ENCODE measurements at regions not wholly inside any gene's neighbourhood (a gene's known extent, or its start where the extent isn't known, plus 50 kb on each side); places are given as distances from the start of the nearest gene placed in this dataset.

DNA sequence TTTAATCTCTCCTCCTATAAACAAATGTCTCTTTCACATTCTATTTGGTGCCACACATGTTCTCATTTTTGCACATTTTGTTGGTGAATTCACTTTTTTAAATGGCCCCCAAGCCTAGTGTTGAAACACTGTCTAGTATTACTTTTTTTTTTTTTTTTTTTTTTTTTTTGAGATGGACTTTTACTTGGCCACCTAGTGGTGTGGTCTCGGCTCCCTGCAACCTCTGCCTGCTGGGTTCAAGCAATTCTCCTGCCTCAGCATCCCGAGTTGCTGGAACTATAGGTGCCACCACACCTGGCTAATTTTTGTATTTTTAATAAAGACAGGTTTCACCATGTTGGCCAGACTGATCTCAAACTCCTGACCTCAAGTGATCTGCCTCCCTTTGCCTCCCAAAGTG is 273.8 kb upstream of the SLC14A2 start:
- ChIA-PET SMC1A (ENCODE audit: uncharacterized antibody, unreplicated experiment) (interaction anchor here (0.6 kb wide), 1 partner anchor 24 kb away, joined by 3 read pairs; no protein-coding TSS in a partner anchor), CTCF (interaction anchor here (0.7 kb wide), 1 partner anchor 874 kb away, joined by 3 read pairs; no protein-coding TSS in a partner anchor), POLR2A (no interaction called here), RAD21 (ENCODE audit: unreplicated experiment) (no interaction called here)
- H3K4me2 ChIP-seq (ENCODE audit: control insufficient read depth, insufficient read depth), result no peak overlapping the region
- H2AFZ ChIP-seq (ENCODE audit: control insufficient read depth, low read depth, low read length), result no peak overlapping the region
- H3K9me3 ChIP-seq (replicated peaks; ENCODE audit: control insufficient read depth, insufficient read depth, low read length), result no peaks in the 10 kb centered on the region
- H3K9ac ChIP-seq (ENCODE audit: control insufficient read depth, insufficient read depth, low read length), result no peak overlapping the region
- FAIRE-seq (no peak), DNase-seq (ENCODE audit: low read depth, low spot score) (no peak), ATAC-seq (no peak)
- BruUV-seq (replicated peaks), result no TSS peak
- intact Hi-C loops (cut with micrococcal nuclease; ENCODE audit: unreplicated experiment) (no loop called here), in situ Hi-C loops (cut with MboI) (no loop called here)
- H3K27ac ChIP-seq (ENCODE audit: control insufficient read depth, insufficient read depth), result no peak overlapping the region
- H3K36me3 ChIP-seq (ENCODE audit: control insufficient read depth in 2 of 2, insufficient read depth in 2 of 2, low read length in 1 of 2), result no peaks in the 10 kb centered on the region
- WGBS (ENCODE audit: insufficient coverage, insufficient replicate concordance, low lambda C conversion rate, missing lambda C conversion rate), result 0% methylated on average over 2 of the region's 2 CpGs
- no peaks in the 10 kb centered on the region for H4K20me1 ChIP-seq (ENCODE audit: control insufficient read depth, insufficient read depth)
- TF ChIP-seq, protein P1, sequence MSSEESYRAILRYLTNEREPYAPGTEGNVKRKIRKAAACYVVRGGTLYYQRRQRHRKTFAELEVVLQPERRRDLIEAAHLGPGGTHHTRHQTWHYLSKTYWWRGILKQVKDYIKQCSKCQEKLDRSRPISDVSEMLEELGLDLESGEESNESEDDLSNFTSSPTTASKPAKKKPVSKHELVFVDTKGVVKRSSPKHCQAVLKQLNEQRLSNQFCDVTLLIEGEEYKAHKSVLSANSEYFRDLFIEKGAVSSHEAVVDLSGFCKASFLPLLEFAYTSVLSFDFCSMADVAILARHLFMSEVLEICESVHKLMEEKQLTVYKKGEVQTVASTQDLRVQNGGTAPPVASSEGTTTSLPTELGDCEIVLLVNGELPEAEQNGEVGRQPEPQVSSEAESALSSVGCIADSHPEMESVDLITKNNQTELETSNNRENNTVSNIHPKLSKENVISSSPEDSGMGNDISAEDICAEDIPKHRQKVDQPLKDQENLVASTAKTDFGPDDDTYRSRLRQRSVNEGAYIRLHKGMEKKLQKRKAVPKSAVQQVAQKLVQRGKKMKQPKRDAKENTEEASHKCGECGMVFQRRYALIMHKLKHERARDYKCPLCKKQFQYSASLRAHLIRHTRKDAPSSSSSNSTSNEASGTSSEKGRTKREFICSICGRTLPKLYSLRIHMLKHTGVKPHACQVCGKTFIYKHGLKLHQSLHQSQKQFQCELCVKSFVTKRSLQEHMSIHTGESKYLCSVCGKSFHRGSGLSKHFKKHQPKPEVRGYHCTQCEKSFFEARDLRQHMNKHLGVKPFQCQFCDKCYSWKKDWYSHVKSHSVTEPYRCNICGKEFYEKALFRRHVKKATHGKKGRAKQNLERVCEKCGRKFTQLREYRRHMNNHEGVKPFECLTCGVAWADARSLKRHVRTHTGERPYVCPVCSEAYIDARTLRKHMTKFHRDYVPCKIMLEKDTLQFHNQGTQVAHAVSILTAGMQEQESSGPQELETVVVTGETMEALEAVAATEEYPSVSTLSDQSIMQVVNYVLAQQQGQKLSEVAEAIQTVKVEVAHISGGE (CRISPR knock-in tag; IDR thresholded peaks at IDR 0.05), result no peak
- no peak for TF ChIP-seq CHD4 (IDR thresholded peaks at IDR 0.05)
- TF ChIP-seq POLR2AphosphoS2 (IDR thresholded peaks at IDR 0.05; ENCODE audit: low read depth, low read length), result no peak
- TF ChIP-seq LARP7 (IDR thresholded peaks at IDR 0.05), result no peak
- TF ChIP-seq DPF2 (IDR thresholded peaks at IDR 0.05), result no peak
- TF ChIP-seq, protein P2, sequence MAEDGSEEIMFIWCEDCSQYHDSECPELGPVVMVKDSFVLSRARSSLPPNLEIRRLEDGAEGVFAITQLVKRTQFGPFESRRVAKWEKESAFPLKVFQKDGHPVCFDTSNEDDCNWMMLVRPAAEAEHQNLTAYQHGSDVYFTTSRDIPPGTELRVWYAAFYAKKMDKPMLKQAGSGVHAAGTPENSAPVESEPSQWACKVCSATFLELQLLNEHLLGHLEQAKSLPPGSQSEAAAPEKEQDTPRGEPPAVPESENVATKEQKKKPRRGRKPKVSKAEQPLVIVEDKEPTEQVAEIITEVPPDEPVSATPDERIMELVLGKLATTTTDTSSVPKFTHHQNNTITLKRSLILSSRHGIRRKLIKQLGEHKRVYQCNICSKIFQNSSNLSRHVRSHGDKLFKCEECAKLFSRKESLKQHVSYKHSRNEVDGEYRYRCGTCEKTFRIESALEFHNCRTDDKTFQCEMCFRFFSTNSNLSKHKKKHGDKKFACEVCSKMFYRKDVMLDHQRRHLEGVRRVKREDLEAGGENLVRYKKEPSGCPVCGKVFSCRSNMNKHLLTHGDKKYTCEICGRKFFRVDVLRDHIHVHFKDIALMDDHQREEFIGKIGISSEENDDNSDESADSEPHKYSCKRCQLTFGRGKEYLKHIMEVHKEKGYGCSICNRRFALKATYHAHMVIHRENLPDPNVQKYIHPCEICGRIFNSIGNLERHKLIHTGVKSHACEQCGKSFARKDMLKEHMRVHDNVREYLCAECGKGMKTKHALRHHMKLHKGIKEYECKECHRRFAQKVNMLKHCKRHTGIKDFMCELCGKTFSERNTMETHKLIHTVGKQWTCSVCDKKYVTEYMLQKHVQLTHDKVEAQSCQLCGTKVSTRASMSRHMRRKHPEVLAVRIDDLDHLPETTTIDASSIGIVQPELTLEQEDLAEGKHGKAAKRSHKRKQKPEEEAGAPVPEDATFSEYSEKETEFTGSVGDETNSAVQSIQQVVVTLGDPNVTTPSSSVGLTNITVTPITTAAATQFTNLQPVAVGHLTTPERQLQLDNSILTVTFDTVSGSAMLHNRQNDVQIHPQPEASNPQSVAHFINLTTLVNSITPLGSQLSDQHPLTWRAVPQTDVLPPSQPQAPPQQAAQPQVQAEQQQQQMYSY (CRISPR knock-in tag; IDR thresholded peaks at IDR 0.05), result no peak
- TF ChIP-seq, protein P3, sequence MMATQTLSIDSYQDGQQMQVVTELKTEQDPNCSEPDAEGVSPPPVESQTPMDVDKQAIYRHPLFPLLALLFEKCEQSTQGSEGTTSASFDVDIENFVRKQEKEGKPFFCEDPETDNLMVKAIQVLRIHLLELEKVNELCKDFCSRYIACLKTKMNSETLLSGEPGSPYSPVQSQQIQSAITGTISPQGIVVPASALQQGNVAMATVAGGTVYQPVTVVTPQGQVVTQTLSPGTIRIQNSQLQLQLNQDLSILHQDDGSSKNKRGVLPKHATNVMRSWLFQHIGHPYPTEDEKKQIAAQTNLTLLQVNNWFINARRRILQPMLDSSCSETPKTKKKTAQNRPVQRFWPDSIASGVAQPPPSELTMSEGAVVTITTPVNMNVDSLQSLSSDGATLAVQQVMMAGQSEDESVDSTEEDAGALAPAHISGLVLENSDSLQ (IDR thresholded peaks at IDR 0.05), result no peak
- no peaks in the 10 kb centered on the region for H3K4me1 ChIP-seq (ENCODE audit: control insufficient read depth, insufficient read depth, low read length)
- H3K4me3 ChIP-seq, result no peak overlapping the region
- no peaks in the 10 kb centered on the region for H3K27me3 ChIP-seq (replicated peaks in 1 of 2; ENCODE audit: control insufficient read depth in 2 of 2, insufficient read depth in 2 of 2, low read length in 1 of 2)
- no peaks in the 10 kb centered on the region for H3K79me2 ChIP-seq (ENCODE audit: control insufficient read depth, insufficient read depth, low read length)

All from GM12878 (cell line).